GM21423 (cell line): ENCODE measurements at regions not wholly inside any gene's neighbourhood (a gene's known extent, or its start where the extent isn't known, plus 50 kb on each side); places are given as distances from the start of the nearest gene placed in this dataset.

Experiments used
- ATAC-seq: cut with Tn5 transposase; IDR thresholded peaks from one replicate; pipeline ENCODE4 v1.9.1; 2021; ENCODE audit warnings: mild to moderate bottlenecking, moderate library complexity; ENCODE audit not compliant: unreplicated experiment

DNA sequence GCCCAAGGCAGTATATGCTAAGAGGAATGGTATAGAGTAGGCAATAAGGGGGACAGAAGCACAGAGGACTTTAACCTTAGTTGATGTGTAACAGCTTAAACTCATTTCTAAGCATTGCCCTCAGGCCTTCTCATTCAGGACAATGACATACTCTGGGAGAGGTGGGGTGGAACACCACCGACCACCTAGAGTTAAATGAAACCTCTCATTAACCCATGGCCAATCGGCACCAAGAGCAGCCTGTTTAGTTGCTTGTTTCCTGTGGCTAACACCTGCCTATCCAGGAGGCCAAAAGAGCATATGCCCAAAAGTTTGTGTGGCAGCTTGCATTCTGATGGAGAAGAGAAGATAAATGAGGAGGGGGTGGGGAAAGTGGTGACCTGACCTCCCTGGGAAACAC, 50.0 kb downstream of the PABIR2 start:
- no peak for ATAC-seq

DNA sequence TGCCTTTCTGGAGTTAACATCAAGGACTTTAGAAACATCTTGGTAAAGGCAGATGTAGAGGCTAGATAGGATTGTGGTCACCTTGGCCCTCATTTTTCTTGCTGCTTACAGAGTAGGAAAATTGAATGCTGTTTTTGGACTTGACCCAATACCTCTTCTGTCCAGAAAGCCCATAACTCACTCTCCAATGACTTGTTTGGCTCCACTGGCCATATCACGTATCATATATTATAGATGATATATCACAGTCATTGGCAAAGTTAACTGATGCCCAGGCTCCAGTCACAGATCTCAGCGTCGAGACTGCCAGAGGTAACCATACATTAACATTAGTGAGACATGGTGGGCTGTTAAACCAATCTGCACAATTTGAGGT, 50.6 kb downstream of the PABIR2 start:
- ATAC-seq, result no peak

DNA sequence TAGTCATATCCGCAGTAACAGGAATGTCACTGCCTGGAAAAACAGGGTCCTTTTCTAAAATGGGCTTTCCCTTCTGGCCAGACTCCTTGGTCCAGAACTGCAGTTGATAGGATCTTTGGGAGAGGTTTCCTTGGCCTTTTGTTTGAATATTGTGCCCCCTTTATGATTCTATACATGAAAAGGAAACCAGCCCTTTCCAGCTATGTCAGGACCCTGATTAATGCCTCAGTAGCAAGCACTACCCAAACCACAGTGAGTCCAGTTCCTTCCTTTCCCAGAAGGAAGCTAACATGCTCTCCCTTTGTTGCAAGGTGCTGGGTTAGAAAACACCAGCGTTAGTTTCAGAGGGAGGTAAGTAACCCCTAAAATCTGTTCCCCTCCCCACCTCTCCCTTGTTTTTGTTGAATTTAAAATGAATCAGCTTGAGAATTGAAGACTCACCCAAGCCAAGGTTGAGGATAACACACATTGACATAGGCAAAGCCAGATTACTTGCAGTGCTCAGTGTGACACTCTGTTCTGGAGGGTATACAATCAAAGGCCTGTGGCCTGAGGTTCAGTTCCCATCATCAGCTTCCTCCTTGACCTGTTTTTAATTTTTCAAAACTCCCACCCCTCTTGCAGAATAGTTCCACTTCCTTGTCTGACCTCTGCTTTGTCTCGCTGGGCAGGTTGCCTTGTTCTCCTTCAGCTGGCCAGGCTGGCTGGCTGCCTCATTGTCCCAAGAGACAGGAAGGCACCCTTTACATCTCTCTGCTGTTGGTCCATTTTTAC, 51.2 kb downstream of the PABIR2 start:
- ATAC-seq, result no peak

DNA sequence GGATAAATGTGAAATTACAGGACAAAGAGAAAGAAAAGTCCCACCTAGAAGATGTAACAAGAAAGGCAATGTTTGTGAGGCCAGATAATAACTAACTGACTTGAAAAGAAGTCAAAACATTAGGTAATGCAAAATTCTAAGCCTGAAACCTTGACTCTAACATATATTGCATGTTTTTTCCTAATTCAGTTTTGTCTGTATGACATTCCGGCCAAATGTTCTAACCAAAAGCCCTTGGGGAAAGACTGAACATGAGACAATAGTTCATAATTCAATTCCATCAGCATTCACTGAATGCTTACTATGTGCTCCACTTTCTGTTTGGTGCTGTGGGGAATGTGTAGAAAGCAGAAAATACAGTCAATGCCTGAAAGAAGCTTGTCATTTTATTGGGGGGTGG, 53.9 kb downstream of the PABIR2 start:
- ATAC-seq, result no peak

DNA sequence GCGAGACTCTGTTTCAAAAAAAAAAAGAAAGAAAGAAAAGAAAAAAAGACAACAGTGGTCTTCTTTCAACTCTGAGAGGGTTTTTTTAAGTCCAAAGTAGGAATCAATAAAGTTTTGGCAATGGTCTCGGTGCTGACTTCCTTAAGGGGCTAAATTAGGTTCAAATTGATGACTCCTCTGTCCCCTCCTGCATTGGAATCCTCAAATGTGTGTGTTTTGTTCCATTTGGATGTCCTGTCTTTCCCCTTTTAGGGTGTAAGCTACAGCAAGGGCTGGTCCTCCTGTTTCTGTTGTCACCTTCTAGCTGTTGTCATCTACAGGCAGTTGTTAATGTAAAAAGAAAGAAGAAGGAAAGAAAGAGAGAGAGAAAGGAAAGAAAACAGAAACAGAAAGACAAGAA, 54.4 kb downstream of the PABIR2 start:
- ATAC-seq, result no peak

DNA sequence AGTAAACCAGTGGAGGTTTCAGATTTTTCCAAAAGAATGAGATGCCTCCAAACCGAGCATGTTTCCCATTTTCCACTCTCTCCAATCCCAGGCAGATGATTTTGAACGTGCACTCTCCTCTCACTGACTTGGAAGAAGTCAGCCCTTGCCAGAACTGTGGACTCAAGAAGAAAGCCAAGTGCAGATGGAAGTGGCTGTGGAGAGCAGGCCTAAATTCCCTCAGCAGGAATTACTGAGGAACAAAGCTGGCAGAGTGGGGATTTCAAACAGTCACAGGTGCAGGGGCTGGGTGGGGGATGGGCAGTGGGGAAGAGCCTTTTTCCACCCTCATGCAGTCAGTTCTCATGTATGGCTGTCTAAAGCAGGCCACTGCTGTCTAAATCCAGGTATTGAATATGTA, 55.3 kb downstream of the PABIR2 start:
- no peak for ATAC-seq

DNA sequence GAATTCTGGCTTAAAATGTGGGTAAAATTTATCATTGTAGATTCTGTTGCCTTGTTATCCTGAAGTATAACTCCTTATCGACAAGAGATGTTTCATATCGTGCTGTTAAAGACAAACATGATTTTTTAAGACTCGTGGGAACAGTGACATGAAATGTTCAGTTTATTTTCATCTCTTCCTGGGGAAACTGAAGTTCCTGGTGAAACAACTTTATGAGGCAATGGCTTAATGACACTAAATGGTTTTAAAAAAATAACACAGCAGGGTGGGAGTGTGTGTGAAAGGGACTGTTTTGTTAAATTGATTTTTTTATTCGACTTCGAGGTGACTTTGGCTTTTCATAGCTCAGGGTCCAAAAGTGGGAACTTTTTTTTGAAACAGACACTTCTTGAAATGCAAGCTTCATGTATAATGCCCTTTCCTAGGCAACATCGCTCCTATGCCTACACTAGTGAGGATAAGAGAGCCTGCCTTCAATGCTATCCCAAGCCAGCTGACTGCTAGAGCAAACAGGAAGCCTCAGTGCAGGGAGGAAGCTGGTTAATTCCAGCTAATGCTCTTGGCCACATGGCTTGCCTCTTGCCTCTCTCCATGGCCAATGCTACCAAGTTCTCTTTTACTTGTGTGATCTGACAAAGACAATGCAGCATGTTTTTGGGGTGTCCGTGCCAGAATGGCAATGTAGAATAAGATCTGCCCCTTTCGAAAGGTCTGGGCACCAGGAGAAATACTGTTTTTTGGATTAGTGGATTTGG, 57.8 kb downstream of the PABIR2 start:
- ATAC-seq, result no peak

DNA sequence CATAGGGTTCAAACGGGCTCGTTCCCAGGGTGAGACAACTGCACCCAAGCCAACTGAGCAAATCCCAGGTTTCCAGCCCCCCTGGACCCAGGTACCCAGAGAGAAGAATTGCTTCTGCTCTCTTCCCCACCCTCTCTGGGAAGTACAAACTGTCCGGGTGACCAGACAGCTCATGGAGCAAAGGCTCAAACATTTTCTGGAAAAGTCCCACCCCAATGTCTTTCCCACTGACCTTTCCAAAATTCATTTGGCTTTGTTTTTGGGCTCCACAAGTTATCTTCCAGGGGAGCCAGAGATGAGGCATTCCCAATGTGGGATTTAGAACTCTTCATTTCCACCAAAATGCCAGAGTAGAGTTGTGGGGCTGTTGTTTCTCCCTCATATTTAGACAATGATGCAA, 58.6 kb downstream of the PABIR2 start:
- no peak for ATAC-seq

DNA sequence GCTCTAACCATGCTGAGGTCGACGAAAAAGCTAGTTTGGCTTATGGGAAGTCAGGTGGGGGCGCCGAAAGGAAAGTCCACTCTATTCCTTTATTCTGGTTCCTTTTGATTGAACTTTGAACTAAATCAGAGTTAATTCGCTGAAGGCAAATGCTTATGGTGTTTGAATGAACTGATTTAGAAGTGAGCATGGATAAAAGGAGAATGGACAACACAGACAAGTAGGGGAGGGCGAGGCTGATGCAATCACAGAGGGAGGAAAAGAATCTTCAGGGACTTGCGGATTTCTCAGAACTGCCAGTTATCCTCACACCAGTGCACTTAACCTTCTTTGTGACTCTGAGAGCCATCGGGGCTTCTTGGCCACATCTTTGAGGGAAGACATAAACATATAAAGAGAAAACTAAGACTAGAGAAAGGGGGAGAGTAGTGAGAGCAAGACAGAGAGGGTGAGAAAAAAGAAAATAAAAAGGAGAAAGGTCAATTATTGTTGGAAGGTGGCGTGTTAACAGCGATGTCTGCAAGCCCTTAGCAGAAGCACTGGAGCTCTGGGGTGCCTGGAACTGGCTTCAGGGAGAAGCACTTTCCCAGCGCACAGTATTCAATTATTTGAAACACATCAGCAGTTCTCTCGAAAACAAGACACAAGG, 59.2 kb downstream of the PABIR2 start:
- no peak for ATAC-seq

DNA sequence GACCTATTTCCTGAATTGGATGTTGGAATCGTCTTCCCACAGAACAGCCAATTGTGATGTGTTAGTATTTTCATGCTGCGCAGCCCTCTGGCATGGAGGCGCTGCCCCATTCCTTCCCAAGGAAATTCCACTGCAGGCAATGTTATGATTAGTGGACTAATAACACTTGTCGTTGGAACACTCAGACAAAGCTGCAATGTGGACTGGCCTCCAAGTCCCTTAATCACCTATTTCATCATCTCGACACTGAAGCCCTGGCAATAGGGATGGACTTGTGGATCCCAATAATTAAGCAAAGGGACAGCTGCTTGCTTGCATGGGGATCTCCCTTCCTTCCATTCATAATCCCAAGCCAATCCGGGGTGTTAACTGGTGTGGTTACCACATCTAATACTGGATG, 59.9 kb downstream of the PABIR2 start:
- ATAC-seq, result no peak

DNA sequence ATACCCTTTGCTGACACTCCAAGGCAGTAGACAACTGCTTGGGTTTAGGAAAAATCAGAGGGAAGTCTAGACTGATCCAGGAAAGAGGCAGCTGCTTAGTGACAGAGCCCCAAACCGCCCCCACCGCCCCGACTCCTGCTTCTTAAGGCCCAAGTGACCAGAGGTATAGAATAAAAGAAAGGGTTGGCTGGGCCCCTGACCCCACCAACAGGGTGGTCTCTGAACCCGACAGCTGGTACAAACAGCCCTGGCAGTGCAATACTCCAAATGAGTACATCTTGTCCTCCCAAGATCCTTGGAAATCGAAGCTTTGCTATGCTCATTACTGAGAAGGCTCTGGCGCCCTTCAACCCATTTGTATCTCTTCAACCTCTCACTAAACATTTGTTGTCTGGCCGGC, 60.6 kb downstream of the PABIR2 start:
- ATAC-seq, result no peak

DNA sequence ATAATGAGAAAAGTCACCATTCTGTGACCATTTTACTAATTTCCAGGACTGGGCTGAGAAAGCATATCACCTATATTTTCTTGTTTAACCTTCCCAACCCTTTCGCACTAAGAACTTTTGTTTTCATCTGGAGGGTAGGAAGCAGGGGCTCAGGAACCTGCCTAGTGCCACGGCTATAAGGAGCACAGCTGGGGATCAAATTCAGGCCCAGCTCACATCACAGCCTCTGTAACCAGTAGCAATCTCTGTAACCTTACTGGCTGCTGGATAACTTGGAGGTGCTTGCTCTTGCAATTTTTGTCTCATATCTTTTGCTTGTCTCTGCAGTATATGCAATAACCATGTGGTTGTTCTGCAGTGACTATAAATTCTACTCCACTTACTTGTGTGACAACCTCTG, 62.0 kb downstream of the PABIR2 start:
- no peak for ATAC-seq

DNA sequence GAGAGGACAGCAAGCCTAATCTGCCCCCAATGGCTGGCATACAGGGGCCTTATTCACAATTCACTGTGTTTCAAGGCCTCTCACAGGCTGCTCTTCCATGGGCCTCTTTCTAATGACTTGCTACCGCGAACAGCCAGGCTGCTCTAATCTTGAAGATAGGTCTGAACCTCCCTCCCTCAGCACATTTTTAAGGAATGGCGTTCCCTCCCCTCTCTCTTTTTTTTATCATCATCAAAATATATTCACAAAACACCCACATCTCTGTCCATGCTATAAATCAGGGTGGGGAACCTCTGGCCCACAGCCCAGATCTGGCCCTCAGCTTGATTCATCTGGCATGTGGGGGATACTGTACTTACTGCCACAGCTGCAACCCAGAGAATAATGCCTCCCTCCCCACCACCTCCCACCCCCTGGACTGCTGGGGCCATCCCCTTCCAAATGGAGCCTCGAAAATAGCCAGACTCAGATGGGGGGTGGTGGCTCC, 62.5 kb downstream of the PABIR2 start:
- ATAC-seq, result no peak

DNA sequence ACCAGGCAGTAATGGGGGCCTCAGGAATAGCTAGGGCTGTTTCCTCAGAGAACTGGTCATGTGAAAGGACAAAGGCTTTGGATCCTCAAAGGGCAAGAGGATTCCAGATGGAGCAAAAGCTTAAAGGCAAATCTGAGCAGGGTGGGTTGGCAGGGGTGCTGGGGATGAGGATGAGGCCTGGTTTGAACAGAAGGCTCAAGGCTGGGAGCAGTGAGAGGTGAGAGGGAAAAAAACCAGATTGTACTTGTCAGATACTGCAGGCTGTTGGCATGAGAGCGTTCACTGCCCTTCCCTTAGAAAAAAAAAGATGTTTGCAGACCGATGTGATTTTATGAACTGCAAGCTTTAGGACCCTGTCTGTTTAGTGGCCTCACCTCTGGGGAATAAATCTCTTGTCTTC, 63.4 kb downstream of the PABIR2 start:
- ATAC-seq, result no peak

DNA sequence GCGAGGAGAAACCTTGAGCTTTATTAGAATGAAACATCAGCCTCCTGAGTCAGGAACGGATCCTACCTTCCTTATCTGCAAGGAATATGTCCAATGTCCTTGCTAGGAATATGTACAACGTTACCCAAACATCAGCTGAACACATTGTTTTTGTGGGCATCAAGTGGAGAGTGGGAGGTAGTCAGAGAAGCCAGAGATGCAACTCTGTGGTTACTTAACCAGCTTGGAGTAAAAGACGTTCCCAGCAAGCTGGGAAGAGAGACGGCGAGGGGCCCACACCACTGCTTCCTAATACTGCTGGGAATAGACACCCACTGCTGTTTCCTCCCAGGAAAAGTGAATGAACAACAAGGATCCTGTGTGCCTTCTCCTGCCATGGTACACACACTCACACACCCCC, 64.3 kb downstream of the PABIR2 start:
- no peak for ATAC-seq

DNA sequence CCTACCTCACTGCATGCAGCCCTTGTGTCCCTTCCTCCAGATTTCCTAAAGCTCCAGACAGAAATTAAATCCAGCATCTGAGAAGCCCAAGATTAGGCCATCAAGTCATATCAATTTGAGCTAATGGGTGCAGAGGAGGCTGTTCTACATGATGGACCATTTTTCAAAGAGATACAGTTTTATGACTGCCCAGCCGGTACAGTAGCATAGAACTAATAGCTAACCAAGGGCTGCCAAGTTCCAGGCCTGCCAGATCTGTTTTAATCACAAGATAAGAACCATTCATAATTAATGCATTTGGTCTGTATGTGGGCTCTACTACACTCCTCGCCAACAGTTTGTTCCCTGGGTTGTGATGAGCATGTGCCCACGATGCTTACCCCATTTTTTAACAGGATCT, 64.9 kb downstream of the PABIR2 start:
- ATAC-seq, result no peak

DNA sequence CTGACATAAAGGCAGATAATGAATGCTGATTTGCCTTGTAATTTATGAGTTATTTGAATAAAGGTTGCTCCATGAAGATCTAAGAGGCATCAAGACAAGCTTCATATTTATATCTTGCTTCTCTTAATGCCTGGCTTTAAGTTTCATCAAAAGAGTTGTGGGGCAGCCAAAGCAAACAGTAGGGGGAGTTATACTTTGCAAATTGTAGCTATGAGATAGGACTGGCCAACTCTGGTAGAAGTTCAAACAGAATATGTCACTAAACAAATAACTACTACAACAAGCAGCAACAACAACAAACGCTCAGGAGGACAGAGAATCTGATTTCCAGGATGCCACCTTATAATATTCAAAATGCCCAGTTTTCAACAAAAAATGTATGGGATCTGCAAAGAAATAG, 69.1 kb upstream of the PLAC1 start:
- ATAC-seq, result no peak

DNA sequence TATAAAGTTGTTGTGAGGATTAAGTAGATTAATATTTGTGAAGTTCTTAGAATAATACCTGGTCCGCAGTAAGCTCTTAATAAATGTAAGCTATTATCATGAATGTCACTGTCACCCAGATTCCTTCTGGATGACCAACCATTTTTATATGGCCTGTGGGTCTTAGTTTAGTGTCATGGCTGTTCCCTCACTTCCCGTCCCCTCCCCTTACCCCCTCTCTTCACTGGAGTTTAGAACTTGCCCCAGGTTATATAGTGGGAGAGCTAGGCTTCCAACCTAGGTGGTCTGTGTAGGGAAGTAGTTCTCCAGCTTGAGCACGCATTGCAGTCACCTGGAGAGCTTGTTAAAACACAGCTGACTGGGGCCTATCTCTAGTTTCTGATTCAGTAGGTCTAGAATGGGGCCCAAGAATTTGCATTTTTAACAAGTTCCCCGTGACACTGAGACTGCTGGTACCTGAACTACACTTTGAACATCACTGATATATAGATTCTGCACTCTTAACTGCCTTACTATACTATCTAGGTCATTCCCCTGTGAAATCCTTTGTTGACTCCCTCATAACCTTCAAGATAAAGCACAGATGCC, 66.9 kb upstream of the PLAC1 start:
- no peak for ATAC-seq

DNA sequence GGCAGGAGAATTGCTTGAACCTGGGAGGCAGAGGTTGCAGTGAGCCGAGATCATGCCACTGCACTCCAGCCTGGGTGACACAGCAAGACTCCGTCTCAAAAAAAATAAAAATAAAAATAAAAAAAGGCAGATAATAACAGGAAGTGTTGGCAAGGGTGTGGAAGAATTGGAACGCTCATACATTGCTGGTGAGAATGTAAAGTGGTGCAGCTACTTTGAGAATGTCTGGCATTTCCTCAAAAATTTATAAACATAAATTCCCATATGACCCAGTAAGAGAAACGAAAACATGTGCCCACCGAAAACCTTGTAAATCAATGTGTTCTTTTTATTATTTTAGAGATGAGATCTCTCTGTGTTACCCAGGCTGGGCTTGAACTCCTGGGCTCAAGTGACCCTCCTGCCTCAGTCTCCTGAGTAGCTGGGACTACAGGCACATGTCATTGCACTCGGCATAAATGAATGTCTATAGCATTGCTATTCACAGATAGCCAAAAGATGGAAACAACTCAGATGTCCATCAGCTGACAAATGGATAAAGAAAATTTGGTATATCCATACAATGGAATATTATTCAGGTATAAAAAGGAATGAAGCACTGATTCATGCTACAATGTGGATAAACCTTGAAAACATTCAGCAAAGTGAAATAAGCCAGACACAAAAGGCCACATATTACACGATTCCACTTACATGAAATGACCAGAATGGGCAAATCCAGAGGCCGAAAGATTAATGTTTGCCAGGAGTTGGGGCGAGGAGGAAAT, 63.7 kb upstream of the PLAC1 start:
- no peak for ATAC-seq

DNA sequence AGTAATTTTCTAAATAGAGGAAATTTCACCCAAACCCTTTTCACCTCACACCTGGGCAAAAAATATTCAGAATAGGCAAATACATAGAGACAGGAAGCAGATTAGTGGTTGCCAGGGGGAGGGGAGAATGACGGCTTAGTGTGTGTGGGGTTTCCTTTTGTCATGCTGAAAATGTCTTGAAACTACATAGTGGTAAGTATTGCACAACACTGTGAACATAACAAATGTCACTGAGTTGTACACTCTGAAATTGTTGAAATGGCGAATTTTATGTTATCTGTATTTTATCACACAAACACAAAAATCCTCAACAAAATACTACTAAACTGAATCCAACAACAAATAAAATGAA, 60.7 kb upstream of the PLAC1 start:
- peak; percentile 70 for ATAC-seq
